Tibial artery (tissue), 4 donors: ENCODE measurements at regions not wholly inside any gene's neighbourhood (a gene's known extent, or its start where the extent isn't known, plus 50 kb on each side); places are given as distances from the start of the nearest gene placed in this dataset.
A peak's percentile ranks its signal among the peaks of the same experiment; 100 is the strongest.

Experiments used
- DNase-seq, 2 donors: peaks; one replicate each; pipeline ENCODE4 v3.0.0-alpha.2; 2019
- H3K27ac ChIP-seq, 2 donors: fragments of 200-600 bp; sonication (generic) in 1 of 2; 1 replicate in 1 of 2; 2 replicates in 1 of 2; pipeline ENCODE4 v1.5.1; 2018 to 2019; ENCODE audit warnings: mild to moderate bottlenecking in 1 of 2
- H3K27me3 ChIP-seq, 2 donors: fragments of 200-600 bp; sonication (generic) in 1 of 2; one replicate each; pipeline versions ENCODE4 v1.5.1 to v1.6.0; 2016 to 2019
- H3K36me3 ChIP-seq, 3 donors: fragments of 200-600 bp; sonication (generic) in 2 of 3; one replicate each; pipeline ENCODE4 v1.5.1; 2016 to 2019; ENCODE audit warnings: mild to moderate bottlenecking in 2 of 3
- H3K4me1 ChIP-seq, 4 donors: fragments of 200-600 bp; sonication (generic) in 2 of 4; 1 replicate in 3 of 4; 2 replicates in 1 of 4; pipeline ENCODE4 v1.5.1; 2016 to 2019
- H3K4me3 ChIP-seq, 2 donors: fragments of 200-600 bp; sonication (generic) in 1 of 2; 1 replicate in 1 of 2; 2 replicates in 1 of 2; pipeline ENCODE4 v1.5.1; 2018 to 2019; ENCODE audit warnings: mild to moderate bottlenecking in 2 of 2
- H3K9me3 ChIP-seq, 3 donors: fragments of 200-600 bp; sonication (generic) in 1 of 3; one replicate each; pipeline ENCODE4 v1.5.1; 2016 to 2019
- intact Hi-C: fragments of 100-400 bp; cut with DNase I; formaldehyde crosslinking; loops from one replicate; pipeline ENCODE4 v1.15.0; 2023; ENCODE audit warnings: low total_unique reads
- TF ChIP-seq, protein P1 (sequence below), 2 experiments: fragments of 200-600 bp in 1 of 2; fragments of 450-650 bp in 1 of 2; IDR thresholded peaks; one replicate each; pipeline ENCODE4 v1.5.1; 2017 to 2019; ENCODE audit warnings: antibody characterized with exemption in 2 of 2, mild to moderate bottlenecking in 1 of 2, moderate library complexity in 1 of 2

GRCh38 chr9:13718539-13718938, 439.0 kb upstream of the MPDZ start:
- H3K36me3 ChIP-seq: no peaks in the 10 kb centered on the region
- no peak for DNase-seq
- H3K27ac ChIP-seq: no peak overlapping the region
- no peaks in the 10 kb centered on the region for H3K27me3 ChIP-seq
- intact Hi-C loops: no loop called here
- peaks cover 0 to 5% (median 0%) of the 10 kb centered on the region in 3 donors for H3K9me3 ChIP-seq
- H3K4me3 ChIP-seq: no peak overlapping the region
- TF ChIP-seq, protein P1, sequence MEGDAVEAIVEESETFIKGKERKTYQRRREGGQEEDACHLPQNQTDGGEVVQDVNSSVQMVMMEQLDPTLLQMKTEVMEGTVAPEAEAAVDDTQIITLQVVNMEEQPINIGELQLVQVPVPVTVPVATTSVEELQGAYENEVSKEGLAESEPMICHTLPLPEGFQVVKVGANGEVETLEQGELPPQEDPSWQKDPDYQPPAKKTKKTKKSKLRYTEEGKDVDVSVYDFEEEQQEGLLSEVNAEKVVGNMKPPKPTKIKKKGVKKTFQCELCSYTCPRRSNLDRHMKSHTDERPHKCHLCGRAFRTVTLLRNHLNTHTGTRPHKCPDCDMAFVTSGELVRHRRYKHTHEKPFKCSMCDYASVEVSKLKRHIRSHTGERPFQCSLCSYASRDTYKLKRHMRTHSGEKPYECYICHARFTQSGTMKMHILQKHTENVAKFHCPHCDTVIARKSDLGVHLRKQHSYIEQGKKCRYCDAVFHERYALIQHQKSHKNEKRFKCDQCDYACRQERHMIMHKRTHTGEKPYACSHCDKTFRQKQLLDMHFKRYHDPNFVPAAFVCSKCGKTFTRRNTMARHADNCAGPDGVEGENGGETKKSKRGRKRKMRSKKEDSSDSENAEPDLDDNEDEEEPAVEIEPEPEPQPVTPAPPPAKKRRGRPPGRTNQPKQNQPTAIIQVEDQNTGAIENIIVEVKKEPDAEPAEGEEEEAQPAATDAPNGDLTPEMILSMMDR (IDR thresholded peaks at IDR 0.05): no peak
- peaks cover 0 to 47% (median 30%) of the 10 kb centered on the region in 4 donors for H3K4me1 ChIP-seq

DNA sequence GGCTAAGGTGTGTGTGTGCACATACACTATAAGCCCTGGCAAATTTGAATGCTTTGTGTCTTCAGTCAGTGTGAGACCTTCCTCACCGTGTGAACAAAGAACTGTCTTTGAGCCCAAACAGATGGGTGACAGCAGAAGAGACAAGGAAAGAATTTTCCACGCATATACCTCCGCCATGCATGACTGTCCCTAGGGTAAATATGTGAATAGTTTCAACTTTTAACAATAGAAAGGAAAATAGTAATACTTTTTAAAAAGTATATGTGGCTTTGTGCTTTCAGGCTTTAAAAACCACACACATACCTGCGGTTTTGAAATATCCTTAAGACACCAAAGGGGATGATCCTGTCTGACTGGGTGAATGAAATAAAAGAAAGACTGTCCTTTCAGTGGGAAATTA, 438.6 kb upstream of the MPDZ start:
- Histone ChIP-seq H3K36me3 (no peaks in the 10 kb centered on the region), H3K4me3 (no peak overlapping the region), H3K27ac (no peak overlapping the region), H3K27me3 (no peaks in the 10 kb centered on the region), H3K4me1 (peaks cover 0 to 47% (median 30%) of the 10 kb centered on the region in 4 donors), H3K9me3 (peaks cover 0 to 5% (median 0%) of the 10 kb centered on the region in 3 donors)
- DNase-seq: no peak
- TF ChIP-seq, protein P1 (IDR thresholded peaks at IDR 0.05): no peak
- intact Hi-C loops: no loop called here

- no peaks in the 10 kb centered on the region for H3K27me3 ChIP-seq
- no peaks in the 10 kb centered on the region for H3K36me3 ChIP-seq
- H3K27ac ChIP-seq: peak overlapping the region in 1 of 2 donors; percentile 13
- no peak for DNase-seq
- intact Hi-C loops: no loop called here
- peaks cover 0 to 5% (median 0%) of the 10 kb centered on the region in 3 donors for H3K9me3 ChIP-seq
- no peak overlapping the region for H3K4me3 ChIP-seq
- TF ChIP-seq, protein P1 (IDR thresholded peaks at IDR 0.05): no peak
- peaks cover 0 to 47% (median 30%) of the 10 kb centered on the region in 4 donors for H3K4me1 ChIP-seq
Measured at GRCh38 chr9:13717322-13718054, 438.0 kb upstream of the MPDZ start.

DNA sequence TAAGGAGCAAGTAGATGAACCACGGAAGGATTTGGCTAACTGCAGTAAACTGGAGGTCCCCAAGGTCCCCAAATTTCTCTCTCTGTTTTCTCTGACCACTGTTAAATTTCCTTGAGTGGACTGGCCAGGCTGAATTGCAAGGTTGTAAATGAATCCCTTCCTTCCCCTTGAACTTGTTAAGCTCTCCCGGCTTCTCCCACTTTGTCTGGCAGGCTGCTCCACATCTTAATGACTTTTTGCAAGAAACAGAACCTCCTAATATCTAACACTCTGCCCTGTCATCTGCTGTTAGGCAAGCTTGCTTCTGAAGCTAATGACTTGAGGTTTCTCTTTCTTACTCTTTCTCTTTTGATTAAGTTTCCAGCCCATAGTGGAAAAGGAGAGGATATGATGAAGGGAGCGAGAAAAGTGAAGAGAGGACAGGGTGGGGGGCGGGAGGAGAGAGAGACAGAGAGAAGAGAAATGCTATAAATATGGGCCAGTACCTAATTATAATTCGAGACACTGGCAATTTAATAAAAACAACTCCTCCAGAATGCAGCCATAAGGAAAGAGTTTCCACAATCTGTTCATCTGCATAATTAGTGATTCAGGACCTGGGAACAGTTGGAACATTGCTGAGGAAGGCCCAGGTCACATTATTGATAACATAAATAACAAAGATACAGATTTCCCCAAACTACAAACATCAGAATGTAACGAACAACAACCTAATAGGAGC, 437.3 kb upstream of the MPDZ start:
- Histone ChIP-seq H3K4me1 (peaks cover 0 to 47% (median 30%) of the 10 kb centered on the region in 4 donors), H3K27me3 (no peaks in the 10 kb centered on the region), H3K36me3 (no peaks in the 10 kb centered on the region), H3K9me3 (no peaks in the 10 kb centered on the region), H3K4me3 (no peak overlapping the region), H3K27ac (peak overlapping the region in 1 of 2 donors; percentile 13)
- intact Hi-C loops: no loop called here
- no peak for DNase-seq
- TF ChIP-seq, protein P1 (IDR thresholded peaks at IDR 0.05): no peak

GRCh38 chr9:13716090-13716489, 436.6 kb upstream of the MPDZ start:
- Histone ChIP-seq H3K27me3 (no peaks in the 10 kb centered on the region), H3K9me3 (no peaks in the 10 kb centered on the region), H3K27ac (no peak overlapping the region), H3K4me3 (no peak overlapping the region), H3K4me1 (peaks cover 0 to 47% (median 30%) of the 10 kb centered on the region in 4 donors), H3K36me3 (no peaks in the 10 kb centered on the region)
- DNase-seq: no peak
- intact Hi-C loops: no loop called here
- TF ChIP-seq, protein P1 (IDR thresholded peaks at IDR 0.05): no peak
